Loucy (cell line): ENCODE measurements at regions not wholly inside any gene's neighbourhood (a gene's known extent, or its start where the extent isn't known, plus 50 kb on each side); places are given as distances from the start of the nearest gene placed in this dataset.

Experiments used
- EZH2phosphoT487 ChIP-seq: fragments of 200-600 bp; IDR thresholded peaks from 2 replicates; pipeline ENCODE4 v1.6.1; 2018; ENCODE audit warnings: antibody characterized with exemption, mild to moderate bottlenecking, moderate library complexity, borderline replicate concordance
- TF ChIP-seq, protein P1 (sequence below): fragments of 200-600 bp; sonication (generic); conservative IDR thresholded peaks from 2 replicates; pipeline ENCODE4 v1.5.1; 2014; ENCODE audit warnings: mild to moderate bottlenecking, antibody characterized with exemption, low read length

DNA sequence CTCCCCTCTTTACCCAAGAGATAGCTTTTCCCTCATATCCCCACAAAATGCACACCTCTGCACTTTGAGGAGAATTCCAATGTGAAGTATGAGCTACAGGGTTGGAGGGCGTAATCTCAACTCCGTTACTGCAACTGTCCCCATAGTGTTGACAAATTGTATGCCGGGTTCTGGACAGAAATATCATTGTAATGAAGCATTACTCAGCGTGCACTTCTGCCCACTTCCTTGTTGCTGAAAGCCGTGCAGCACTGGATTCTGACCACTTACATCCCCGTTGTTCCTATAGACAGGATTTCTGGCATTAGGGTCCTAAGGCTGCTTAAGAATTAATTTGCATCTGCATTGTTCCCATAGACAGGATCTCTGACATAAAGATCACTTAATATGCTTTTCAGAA lies 205.6 kb downstream of the RHOU start:
- TF ChIP-seq, protein P1, sequence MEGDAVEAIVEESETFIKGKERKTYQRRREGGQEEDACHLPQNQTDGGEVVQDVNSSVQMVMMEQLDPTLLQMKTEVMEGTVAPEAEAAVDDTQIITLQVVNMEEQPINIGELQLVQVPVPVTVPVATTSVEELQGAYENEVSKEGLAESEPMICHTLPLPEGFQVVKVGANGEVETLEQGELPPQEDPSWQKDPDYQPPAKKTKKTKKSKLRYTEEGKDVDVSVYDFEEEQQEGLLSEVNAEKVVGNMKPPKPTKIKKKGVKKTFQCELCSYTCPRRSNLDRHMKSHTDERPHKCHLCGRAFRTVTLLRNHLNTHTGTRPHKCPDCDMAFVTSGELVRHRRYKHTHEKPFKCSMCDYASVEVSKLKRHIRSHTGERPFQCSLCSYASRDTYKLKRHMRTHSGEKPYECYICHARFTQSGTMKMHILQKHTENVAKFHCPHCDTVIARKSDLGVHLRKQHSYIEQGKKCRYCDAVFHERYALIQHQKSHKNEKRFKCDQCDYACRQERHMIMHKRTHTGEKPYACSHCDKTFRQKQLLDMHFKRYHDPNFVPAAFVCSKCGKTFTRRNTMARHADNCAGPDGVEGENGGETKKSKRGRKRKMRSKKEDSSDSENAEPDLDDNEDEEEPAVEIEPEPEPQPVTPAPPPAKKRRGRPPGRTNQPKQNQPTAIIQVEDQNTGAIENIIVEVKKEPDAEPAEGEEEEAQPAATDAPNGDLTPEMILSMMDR = no peak
- no peak for TF ChIP-seq EZH2phosphoT487
